T47D (cell line): ENCODE measurements at regions not wholly inside any gene's neighbourhood (a gene's known extent, or its start where the extent isn't known, plus 50 kb on each side); places are given as distances from the start of the nearest gene placed in this dataset.

ENCODE experiments used
- DNase-seq, 2 experiments: peaks; one replicate each; pipeline versions ENCODE4 v3.0.0 to v3.0.0-alpha.2; 2011 to 2012; ENCODE audit warnings: low read depth in 1 of 2, low spot score in 1 of 2
- JUND ChIP-seq: IDR thresholded peaks from 2 replicates; pipeline ENCODE4 v1.6.1; 2012; ENCODE audit warnings: low read depth
- in situ Hi-C: cut with HindIII; loops from 2 replicates; pipeline ENCODE4 v1.10.0; 2016; ENCODE audit warnings: low sequenced_read_pairs, low pct_unique_long_range_greater_than_20kb

DNA sequence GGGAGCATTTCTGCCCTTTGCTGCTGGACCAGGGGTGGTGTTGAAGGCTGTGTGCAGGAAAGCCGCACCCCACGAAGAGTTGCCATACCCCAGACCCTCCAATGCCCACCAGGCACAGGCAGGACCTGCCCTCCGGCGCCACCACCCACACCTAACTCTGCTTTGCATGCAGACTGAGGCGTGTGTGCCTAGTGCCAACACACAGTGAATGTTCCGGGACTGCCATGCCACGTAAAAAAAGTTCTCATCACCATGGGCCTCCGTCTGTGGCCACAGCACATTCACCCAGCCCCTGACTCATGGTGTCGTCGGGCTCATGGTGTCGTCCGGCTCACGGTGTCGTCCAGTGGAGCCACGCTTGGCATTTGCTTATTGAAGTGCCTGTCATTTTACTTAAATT lies 184.9 kb upstream of the RAB6C start:
- DNase-seq = no peak
- no peak for TF ChIP-seq JUND
- in situ Hi-C loops = no loop called here

- no peak for TF ChIP-seq JUND
- no peak for DNase-seq
- in situ Hi-C loops = no loop called here
Measured at GRCh38 chr2:129796225-129796624, 183.2 kb upstream of the RAB6C start.

DNA sequence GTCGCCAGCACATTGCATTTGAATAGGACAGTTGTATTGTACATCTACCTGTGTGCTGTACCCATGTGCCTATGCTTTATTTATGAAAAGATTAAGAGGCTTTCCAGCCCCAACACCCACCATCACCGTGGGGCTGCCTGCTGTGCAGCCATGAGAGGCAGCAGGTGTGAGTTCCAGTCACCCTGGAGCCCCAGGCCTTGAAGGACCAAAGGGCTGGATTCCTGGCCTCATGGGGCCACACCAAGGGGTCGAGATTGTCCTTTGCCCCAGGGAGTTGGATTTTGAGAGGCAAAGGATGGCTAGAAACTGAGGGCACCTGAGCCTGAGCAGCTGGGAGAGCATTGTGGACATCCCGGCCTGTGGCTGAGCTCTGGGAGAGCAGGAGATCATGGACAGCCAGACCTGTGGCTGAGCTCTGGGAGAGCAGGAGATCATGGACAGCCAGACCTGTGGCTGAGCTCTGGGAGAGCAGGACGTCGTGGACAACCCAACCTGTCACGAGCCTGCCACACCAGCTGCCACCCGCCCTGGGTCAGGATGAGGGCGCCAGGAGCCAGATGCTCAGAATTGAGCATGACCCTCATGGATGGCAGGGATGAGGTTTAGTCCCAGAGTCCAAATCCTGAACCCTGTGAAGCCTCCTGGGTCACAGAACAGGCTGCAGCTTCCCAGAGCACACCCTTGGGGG lies 182.5 kb upstream of the RAB6C start:
- in situ Hi-C loops = no loop called here
- DNase-seq = no peak
- TF ChIP-seq JUND = no peak

- no peak for TF ChIP-seq JUND
- in situ Hi-C loops = no loop called here
- no peak for DNase-seq
Measured at GRCh38 chr2:129797489-129798300, 181.8 kb upstream of the RAB6C start.

- DNase-seq = no peak
- in situ Hi-C loops = no loop called here
- TF ChIP-seq JUND = no peak
Measured at GRCh38 chr2:129798301-129798581, 181.2 kb upstream of the RAB6C start.

DNA sequence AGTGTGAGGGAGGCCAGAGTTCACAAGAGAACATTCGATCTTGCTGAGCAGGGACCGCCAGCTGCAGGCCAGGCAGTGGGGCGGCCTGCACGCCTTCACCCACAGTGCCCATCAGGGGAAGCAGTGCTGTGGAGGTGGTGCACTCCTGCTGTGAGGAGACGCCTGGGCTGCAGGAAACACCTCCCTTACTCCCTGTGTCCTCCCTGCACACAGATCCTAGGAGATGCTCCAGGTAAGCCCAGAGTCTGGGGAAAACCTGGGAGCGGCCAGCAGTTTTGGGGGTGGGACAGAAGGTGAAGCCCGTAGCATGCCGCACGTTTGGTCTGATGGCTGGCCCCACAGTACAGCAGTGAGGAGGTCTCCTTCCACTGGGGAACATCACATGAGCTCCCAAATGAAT lies 180.8 kb upstream of the RAB6C start:
- TF ChIP-seq JUND = no peak
- in situ Hi-C loops = no loop called here
- DNase-seq = no peak

- TF ChIP-seq JUND = no peak
- in situ Hi-C loops = no loop called here
- DNase-seq = no peak
Measured at GRCh38 chr2:129799036-129799958, 180.2 kb upstream of the RAB6C start.

DNA sequence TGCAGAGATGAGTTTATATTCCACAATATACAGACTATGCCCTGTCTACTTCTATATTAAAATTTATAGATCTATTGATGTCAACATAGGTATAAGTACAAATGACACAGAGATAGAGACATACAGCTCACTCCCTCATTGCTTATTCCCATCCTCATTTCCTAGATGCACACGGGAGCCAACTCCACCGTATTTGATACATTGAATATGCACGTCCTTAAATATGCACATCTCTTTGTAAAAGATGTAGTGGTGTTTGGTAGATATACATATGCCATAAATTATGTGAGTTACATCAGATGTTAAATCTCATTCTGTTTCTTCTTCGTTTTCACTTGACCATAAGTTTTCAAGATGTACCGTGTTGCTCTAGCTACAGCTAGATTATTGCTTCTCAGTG lies 179.2 kb upstream of the RAB6C start:
- in situ Hi-C loops = no loop called here
- no peak for TF ChIP-seq JUND
- no peak for DNase-seq

DNA sequence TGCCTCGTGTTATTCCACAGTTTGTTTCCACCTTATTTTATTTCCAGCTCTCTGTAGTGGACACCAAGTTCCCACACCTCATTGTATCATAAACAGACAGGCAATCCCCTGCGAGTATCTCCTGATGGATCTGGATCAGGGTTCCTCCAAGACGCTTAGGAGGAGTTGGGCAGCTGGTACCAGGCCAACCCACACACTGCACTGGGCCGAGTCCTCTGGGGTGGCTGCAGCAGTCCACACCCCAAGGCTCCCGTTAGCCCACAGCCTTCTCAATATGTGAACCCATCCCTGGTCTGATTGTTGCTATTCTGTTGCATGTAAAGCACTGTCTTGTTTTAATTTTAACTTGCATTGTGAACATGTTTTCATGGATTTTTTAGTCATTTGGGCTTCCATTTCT lies 178.8 kb upstream of the RAB6C start:
- TF ChIP-seq JUND = no peak
- no peak for DNase-seq
- in situ Hi-C loops = no loop called here

DNA sequence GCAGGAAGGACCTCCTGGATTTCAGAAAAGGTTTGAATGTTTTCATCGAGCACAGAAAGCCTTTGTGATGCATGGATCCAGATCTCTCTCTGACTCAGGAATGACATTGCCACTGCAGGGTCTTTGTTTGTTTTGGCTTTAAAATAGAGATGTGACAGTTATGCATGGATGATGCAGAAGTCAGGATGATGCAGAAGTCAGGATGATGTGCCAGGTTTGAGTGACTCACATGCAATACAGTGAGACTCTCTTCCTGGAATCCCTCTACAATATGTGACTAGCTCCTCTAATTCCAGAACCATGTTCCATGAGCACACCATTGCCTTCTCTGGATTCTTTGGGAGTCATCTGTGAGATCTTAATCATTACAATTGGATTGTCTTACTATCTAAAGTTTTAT lies 177.9 kb upstream of the RAB6C start:
- in situ Hi-C loops = no loop called here
- TF ChIP-seq JUND = no peak
- no peak for DNase-seq

DNA sequence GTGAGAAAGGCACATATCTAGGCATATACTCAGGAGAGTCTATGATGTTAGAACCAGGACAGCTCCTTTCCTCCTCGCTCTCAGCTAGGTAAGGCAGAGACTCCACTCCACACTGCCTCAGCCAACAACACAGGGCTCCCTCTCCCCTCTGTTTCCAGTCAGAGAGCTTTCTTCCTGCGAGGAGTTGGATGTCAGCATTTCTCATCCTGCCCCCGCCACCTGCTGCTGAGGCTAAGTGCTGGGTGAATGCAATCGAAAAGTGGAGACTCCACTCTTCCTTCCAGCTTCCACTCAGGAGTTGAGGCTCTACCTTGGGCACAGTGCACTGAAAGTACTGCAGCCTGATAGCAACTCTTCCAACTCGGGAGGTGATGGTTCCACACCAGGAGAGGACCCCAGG lies 177.2 kb upstream of the RAB6C start:
- no peak for TF ChIP-seq JUND
- no peak for DNase-seq
- in situ Hi-C loops = no loop called here

GRCh38 chr2:129803032-129803431 lies 176.4 kb upstream of the RAB6C start:
- in situ Hi-C loops = no loop called here
- TF ChIP-seq JUND = no peak
- no peak for DNase-seq

DNA sequence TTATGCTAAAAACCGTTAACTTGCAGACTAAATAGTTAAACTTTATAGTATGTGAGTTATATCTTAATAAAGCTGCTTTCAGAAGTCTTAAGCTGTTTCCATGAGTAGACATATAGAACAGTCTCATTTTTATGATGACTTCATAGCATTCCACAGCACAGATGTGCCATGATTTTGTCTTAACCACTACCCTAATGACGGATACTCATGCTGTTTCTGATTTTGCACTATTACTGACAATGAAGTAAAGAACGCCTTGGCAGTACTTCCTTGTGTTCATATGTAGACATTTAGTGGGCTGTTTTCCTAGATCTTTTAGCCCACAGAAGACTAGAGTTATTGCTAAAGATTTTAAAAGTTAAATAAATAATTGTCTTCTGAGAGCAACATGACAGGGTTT lies 175.6 kb upstream of the RAB6C start:
- in situ Hi-C loops = no loop called here
- no peak for DNase-seq
- no peak for TF ChIP-seq JUND
